ENCODE measurements at regions not wholly inside any gene's neighbourhood (a gene's known extent, or its start where the extent isn't known, plus 50 kb on each side); places are given as distances from the start of the nearest gene placed in this dataset.

DNA sequence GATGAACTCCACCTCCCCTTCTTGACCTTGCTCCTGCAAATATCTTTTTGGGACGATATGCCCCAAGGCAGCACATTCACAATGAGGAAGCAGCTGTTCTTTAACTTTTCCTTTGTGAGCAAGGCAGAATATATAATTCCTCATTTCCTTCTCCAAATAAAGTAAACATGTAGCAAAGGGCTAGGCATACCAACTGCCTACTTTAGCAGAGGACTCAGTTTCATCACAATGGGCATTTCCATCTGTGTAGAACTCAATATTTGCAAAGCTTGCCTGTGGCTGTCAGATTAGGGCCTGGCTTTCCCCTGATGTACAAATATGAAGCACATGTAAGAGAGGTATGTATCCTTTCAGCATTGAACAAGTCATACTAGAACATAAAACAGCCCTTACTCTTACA is 366.9 kb downstream of the RSL24D1 start:
- Histone ChIP-seq H3K27ac (replicated peaks) (no peak overlapping the region), H3K27me3 (ENCODE audit: insufficient read depth, poor library complexity, severe bottlenecking) (no peaks in the 10 kb centered on the region), H3K4me3 (replicated peaks; ENCODE audit: insufficient read depth, low read length) (no peak overlapping the region)
- DNase-seq (ENCODE audit: low read depth in 1 of 2, low spot score in 1 of 2) = no peak
- TF ChIP-seq POLR2AphosphoS5 (IDR thresholded peaks at IDR 0.05; ENCODE audit: low read depth) (no peak), SPI1 (IDR thresholded peaks at IDR 0.05; ENCODE audit: borderline replicate concordance, low read depth) (no peak), GABPA (IDR thresholded peaks at IDR 0.05; ENCODE audit: low read depth) (no peak)
- TF ChIP-seq, protein P1, sequence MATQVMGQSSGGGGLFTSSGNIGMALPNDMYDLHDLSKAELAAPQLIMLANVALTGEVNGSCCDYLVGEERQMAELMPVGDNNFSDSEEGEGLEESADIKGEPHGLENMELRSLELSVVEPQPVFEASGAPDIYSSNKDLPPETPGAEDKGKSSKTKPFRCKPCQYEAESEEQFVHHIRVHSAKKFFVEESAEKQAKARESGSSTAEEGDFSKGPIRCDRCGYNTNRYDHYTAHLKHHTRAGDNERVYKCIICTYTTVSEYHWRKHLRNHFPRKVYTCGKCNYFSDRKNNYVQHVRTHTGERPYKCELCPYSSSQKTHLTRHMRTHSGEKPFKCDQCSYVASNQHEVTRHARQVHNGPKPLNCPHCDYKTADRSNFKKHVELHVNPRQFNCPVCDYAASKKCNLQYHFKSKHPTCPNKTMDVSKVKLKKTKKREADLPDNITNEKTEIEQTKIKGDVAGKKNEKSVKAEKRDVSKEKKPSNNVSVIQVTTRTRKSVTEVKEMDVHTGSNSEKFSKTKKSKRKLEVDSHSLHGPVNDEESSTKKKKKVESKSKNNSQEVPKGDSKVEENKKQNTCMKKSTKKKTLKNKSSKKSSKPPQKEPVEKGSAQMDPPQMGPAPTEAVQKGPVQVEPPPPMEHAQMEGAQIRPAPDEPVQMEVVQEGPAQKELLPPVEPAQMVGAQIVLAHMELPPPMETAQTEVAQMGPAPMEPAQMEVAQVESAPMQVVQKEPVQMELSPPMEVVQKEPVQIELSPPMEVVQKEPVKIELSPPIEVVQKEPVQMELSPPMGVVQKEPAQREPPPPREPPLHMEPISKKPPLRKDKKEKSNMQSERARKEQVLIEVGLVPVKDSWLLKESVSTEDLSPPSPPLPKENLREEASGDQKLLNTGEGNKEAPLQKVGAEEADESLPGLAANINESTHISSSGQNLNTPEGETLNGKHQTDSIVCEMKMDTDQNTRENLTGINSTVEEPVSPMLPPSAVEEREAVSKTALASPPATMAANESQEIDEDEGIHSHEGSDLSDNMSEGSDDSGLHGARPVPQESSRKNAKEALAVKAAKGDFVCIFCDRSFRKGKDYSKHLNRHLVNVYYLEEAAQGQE (IDR thresholded peaks at IDR 0.05; ENCODE audit: insufficient replicate concordance, low read depth) = no peak
- TF ChIP-seq, protein P2, sequence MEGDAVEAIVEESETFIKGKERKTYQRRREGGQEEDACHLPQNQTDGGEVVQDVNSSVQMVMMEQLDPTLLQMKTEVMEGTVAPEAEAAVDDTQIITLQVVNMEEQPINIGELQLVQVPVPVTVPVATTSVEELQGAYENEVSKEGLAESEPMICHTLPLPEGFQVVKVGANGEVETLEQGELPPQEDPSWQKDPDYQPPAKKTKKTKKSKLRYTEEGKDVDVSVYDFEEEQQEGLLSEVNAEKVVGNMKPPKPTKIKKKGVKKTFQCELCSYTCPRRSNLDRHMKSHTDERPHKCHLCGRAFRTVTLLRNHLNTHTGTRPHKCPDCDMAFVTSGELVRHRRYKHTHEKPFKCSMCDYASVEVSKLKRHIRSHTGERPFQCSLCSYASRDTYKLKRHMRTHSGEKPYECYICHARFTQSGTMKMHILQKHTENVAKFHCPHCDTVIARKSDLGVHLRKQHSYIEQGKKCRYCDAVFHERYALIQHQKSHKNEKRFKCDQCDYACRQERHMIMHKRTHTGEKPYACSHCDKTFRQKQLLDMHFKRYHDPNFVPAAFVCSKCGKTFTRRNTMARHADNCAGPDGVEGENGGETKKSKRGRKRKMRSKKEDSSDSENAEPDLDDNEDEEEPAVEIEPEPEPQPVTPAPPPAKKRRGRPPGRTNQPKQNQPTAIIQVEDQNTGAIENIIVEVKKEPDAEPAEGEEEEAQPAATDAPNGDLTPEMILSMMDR (IDR thresholded peaks at IDR 0.05; ENCODE audit: insufficient read depth, low read length) = no peak

DNA sequence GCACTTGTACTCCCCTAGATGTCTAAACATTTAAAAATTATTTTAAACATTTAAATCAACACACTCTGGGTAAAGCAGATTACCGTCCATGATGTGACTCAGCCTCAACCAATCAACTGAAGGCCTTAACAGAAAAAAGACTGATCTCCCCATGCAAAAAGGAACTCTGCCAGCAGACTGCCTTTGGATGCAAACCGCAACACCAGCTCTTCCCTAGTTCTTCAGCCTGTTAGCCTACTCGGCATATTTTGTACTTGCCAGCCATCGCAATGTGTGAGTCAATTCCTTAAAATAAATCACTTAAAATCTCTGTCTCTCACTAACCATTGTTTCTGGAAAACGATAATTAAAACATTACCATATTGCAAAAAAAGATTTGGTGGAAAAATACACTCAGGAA is 375.9 kb downstream of the RSL24D1 start:
- no peaks in the 10 kb centered on the region for H3K27me3 ChIP-seq (ENCODE audit: insufficient read depth, poor library complexity, severe bottlenecking)
- no peak overlapping the region for H3K4me3 ChIP-seq (replicated peaks; ENCODE audit: insufficient read depth, low read length)
- no peak for DNase-seq (ENCODE audit: low read depth in 1 of 2, low spot score in 1 of 2)
- no peak overlapping the region for H3K27ac ChIP-seq (replicated peaks)
- TF ChIP-seq, protein P2 (IDR thresholded peaks at IDR 0.05; ENCODE audit: insufficient read depth, low read length) = no peak
- TF ChIP-seq, protein P1 (IDR thresholded peaks at IDR 0.05; ENCODE audit: insufficient replicate concordance, low read depth) = no peak
- TF ChIP-seq GABPA (IDR thresholded peaks at IDR 0.05; ENCODE audit: low read depth) (no peak), SPI1 (IDR thresholded peaks at IDR 0.05; ENCODE audit: borderline replicate concordance, low read depth) (no peak), POLR2AphosphoS5 (IDR thresholded peaks at IDR 0.05; ENCODE audit: low read depth) (no peak)

DNA sequence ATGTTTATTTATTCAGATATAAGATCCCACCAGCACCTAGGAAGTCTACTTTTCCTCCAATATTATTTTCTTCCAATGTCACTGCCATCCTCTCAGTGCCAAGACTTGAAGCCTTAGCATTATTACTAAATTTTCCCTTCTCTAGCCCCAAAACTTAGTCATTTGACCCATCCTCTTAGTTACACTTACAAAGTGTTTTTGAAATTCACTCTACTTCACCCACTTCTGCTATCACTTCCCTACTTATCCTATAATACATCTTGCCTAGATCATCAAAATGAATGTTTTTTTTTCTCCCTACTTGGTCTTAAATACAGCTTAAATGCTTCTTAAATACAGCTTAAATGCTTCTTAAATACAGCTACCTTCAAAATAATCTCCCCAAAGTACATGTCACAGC is 376.6 kb downstream of the RSL24D1 start:
- Histone ChIP-seq H3K4me3 (replicated peaks; ENCODE audit: insufficient read depth, low read length) (no peak overlapping the region), H3K27me3 (ENCODE audit: insufficient read depth, poor library complexity, severe bottlenecking) (no peaks in the 10 kb centered on the region), H3K27ac (replicated peaks) (no peak overlapping the region)
- no peak for DNase-seq (ENCODE audit: low read depth in 1 of 2, low spot score in 1 of 2)
- TF ChIP-seq POLR2AphosphoS5 (IDR thresholded peaks at IDR 0.05; ENCODE audit: low read depth) = no peak
- TF ChIP-seq, protein P1 (IDR thresholded peaks at IDR 0.05; ENCODE audit: insufficient replicate concordance, low read depth) = no peak
- no peak for TF ChIP-seq GABPA (IDR thresholded peaks at IDR 0.05; ENCODE audit: low read depth)
- TF ChIP-seq, protein P2 (IDR thresholded peaks at IDR 0.05; ENCODE audit: insufficient read depth, low read length) = no peak
- no peak for TF ChIP-seq SPI1 (IDR thresholded peaks at IDR 0.05; ENCODE audit: borderline replicate concordance, low read depth)

Measured in HL-60 (cell line).